ENCODE measurements at regions not wholly inside any gene's neighbourhood (a gene's known extent, or its start where the extent isn't known, plus 50 kb on each side); places are given as distances from the start of the nearest gene placed in this dataset.

DNA sequence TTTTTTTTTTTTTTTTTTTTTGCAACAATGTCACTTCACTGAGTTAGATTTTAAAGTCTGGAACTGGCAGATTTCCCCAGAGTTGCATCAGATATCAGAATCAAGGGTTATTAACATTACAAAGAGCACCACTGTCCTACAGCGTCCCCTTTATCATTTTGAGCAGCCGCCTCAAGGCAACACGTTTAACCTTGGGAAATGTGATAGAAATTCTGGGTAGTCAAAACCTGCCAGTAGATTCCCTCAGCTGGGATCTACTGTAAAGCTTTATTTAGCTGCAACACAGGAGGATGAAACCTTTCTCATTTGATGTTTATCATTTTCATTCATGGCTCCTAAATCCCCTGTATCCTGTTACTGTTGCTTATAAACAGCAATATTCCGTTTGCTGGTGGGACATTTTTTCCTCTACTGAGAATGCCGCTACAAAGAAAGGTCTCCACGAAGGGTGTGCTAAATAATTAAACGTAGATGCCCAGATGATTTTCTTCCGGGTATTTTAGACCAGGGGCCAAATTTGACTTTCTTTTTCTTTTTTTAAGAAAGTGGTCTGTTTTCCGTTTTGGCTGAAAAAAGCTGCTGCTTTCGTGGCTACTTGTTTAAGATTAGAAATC lies 436.1 kb upstream of the GOT2 start:
- ATAC-seq (peak; percentile 98), DNase-seq (ENCODE audit: low spot score) (peak; percentile 84)
- H2AFZ ChIP-seq, result no peak overlapping the region

GRCh38 chr16:59169168-59169567 lies 435.1 kb upstream of the GOT2 start:
- H3K27ac ChIP-seq (ENCODE audit: low read depth), result peak overlapping the region; percentile 56
- ATAC-seq (peak; percentile 42; the same call in 2 of the 3 replicates), DNase-seq (ENCODE audit: low spot score) (peak; percentile 20)
- Mint-ChIP-seq H3K4me3 (no peak overlapping the region), H3K4me1 (peaks cover 45% of the 10 kb centered on the region), H3K9me3 (peaks cover 5% of the 10 kb centered on the region; the same call in 2 of the 3 replicates), H3K27me3 (ENCODE audit: insufficient read depth, low read depth, poor library complexity) (no peaks in the 10 kb centered on the region), H3K27ac (peak overlapping the region; percentile 49), H3K36me3 (ENCODE audit: low read depth) (peaks cover 3% of the 10 kb centered on the region; the same call in 1 of the 3 replicates)
- 0 out of 2 replicates have a peak, but pooled peaks cover 7% of the 10 kb centered on the region for H3K9me2 ChIP-seq (ENCODE audit: insufficient read depth)
- peaks cover 42% of the 10 kb centered on the region for H3K4me1 ChIP-seq (ENCODE audit: insufficient read depth)
- no peaks in the 10 kb centered on the region for H3K79me2 ChIP-seq (replicated peaks; ENCODE audit: insufficient read depth)
- no peaks in the 10 kb centered on the region for H3K27me3 ChIP-seq (ENCODE audit: insufficient read depth)
- H4K20me1 ChIP-seq (replicated peaks; ENCODE audit: insufficient read depth), result no peaks in the 10 kb centered on the region
- no peaks in the 10 kb centered on the region; the same call in 1 of the 2 replicates for H3K36me3 ChIP-seq (ENCODE audit: insufficient read depth)
- TF ChIP-seq NANOG (IDR thresholded peaks at IDR 0.05; ENCODE audit: borderline replicate concordance), result no peak
- TF ChIP-seq ETS1 (IDR thresholded peaks at IDR 0.05), result no peak
- no peak for TF ChIP-seq ZNF331 (CRISPR knock-in tag; IDR thresholded peaks at IDR 0.05; ENCODE audit: low read depth)
- TF ChIP-seq POLR2AphosphoS5 (IDR thresholded peaks at IDR 0.05; ENCODE audit: low read depth), result no peak
- TF ChIP-seq EZH2phosphoT487 (IDR thresholded peaks at IDR 0.05; ENCODE audit: unreplicated experiment), result no peak
- no peak for TF ChIP-seq JUNB (IDR thresholded peaks at IDR 0.05; ENCODE audit: unreplicated experiment)
- TF ChIP-seq CTCF (conservative IDR thresholded peaks at IDR 0.05; ENCODE audit: low read depth in 2 of 2), result no peak
- TF ChIP-seq CREB1 (CRISPR knock-in tag; IDR thresholded peaks at IDR 0.05; ENCODE audit: low read depth), result no peak
- H3F3A ChIP-seq (replicated peaks; ENCODE audit: low read depth), result no peaks in the 10 kb centered on the region
- H3K4me3 ChIP-seq, result no peak overlapping the region
- 0 out of 2 replicates have a peak overlapping the region, but pooled peaks have one; percentile 44 for H3K4me2 ChIP-seq
- H2AFZ ChIP-seq, result peak overlapping the region; percentile 5; the same call in 1 of the 2 replicates

More for the DNA sequence above, 436.1 kb upstream of the GOT2 start:
- H3F3A ChIP-seq (replicated peaks; ENCODE audit: low read depth), result no peaks in the 10 kb centered on the region
- Mint-ChIP-seq H3K4me1 (peaks cover 48% of the 10 kb centered on the region), H3K4me3 (peak overlapping the region; percentile 59), H3K9me3 (peaks cover 5% of the 10 kb centered on the region; the same call in 2 of the 3 replicates), H3K27ac (peak overlapping the region; percentile 98), H3K27me3 (ENCODE audit: insufficient read depth, low read depth, poor library complexity) (no peaks in the 10 kb centered on the region), H3K36me3 (ENCODE audit: low read depth) (peaks cover 3% of the 10 kb centered on the region; the same call in 1 of the 3 replicates)
- peak overlapping the region; percentile 44 for H3K4me3 ChIP-seq
- H3K27ac ChIP-seq (ENCODE audit: low read depth), result peak overlapping the region; percentile 96
- peak overlapping the region; percentile 69 for H3K4me2 ChIP-seq
- H3K4me1 ChIP-seq (ENCODE audit: insufficient read depth), result peaks cover 42% of the 10 kb centered on the region
- 0 out of 2 replicates have a peak, but pooled peaks cover 7% of the 10 kb centered on the region for H3K9me2 ChIP-seq (ENCODE audit: insufficient read depth)
- no peaks in the 10 kb centered on the region for H4K20me1 ChIP-seq (replicated peaks; ENCODE audit: insufficient read depth)
- TF ChIP-seq POLR2AphosphoS5 (IDR thresholded peaks at IDR 0.05; ENCODE audit: low read depth) (0 out of 2 replicates have a peak, but pooled peaks have one; percentile 18), NANOG (IDR thresholded peaks at IDR 0.05; ENCODE audit: borderline replicate concordance) (no peak), STAT1 (IDR thresholded peaks at IDR 0.05; ENCODE audit: unreplicated experiment) (no peak), CREB1 (CRISPR knock-in tag; IDR thresholded peaks at IDR 0.05; ENCODE audit: low read depth) (peak; percentile 33; the same call in 1 of the 2 replicates)
- H3K27me3 ChIP-seq (ENCODE audit: insufficient read depth), result no peaks in the 10 kb centered on the region
- H3K36me3 ChIP-seq (ENCODE audit: insufficient read depth), result no peaks in the 10 kb centered on the region; the same call in 1 of the 2 replicates
- no peaks in the 10 kb centered on the region for H3K79me2 ChIP-seq (replicated peaks; ENCODE audit: insufficient read depth)
